ENCODE measurements at regions not wholly inside any gene's neighbourhood (a gene's known extent, or its start where the extent isn't known, plus 50 kb on each side); places are given as distances from the start of the nearest gene placed in this dataset.
"Not testable (repeated sequence)": the region's sequence is repeated elsewhere in the genome, so short reads cannot be mapped to it uniquely, and the experiment has no call there.

- DNase-seq: no peak
Measured at GRCh38 chr10:2047679-2048078, 310.4 kb upstream of the ADARB2 start.

GRCh38 chr10:2043379-2043778, 306.1 kb upstream of the ADARB2 start:
- DNase-seq: no peak

- no peak for DNase-seq
Measured at GRCh38 chr10:2038036-2038435, 300.7 kb upstream of the ADARB2 start.

- no peak for DNase-seq
Measured at GRCh38 chr10:2037246-2037645, 299.9 kb upstream of the ADARB2 start.

GRCh38 chr10:2036209-2036608, 298.9 kb upstream of the ADARB2 start:
- no peak for DNase-seq

- DNase-seq: no peak
Measured at GRCh38 chr10:2030046-2030445, 292.7 kb upstream of the ADARB2 start.

- DNase-seq: no peak
Measured at GRCh38 chr10:2026936-2027335, 289.6 kb upstream of the ADARB2 start.

- DNase-seq: not testable (repeated sequence)
Measured at GRCh38 chr10:2024750-2025149, 287.4 kb upstream of the ADARB2 start.

- DNase-seq: no peak
Measured at GRCh38 chr10:2023687-2024086, 286.4 kb upstream of the ADARB2 start.

- no peak for DNase-seq
Measured at GRCh38 chr10:2022401-2022800, 285.1 kb upstream of the ADARB2 start.

- no peak for DNase-seq
Measured at GRCh38 chr10:2020836-2021235, 283.5 kb upstream of the ADARB2 start.

- DNase-seq: no peak
Measured at GRCh38 chr10:2019803-2020202, 282.5 kb upstream of the ADARB2 start.

- DNase-seq: no peak
Measured at GRCh38 chr10:2019281-2019680, 282.0 kb upstream of the ADARB2 start.

GRCh38 chr10:2014541-2014940, 277.2 kb upstream of the ADARB2 start:
- DNase-seq: no peak

GRCh38 chr10:2012209-2012608, 274.9 kb upstream of the ADARB2 start:
- no peak for DNase-seq

- DNase-seq: no peak
Measured at GRCh38 chr10:2011106-2011716, 273.9 kb upstream of the ADARB2 start.

- no peak for DNase-seq
Measured at GRCh38 chr10:2005546-2005945, 268.2 kb upstream of the ADARB2 start.

- no peak for DNase-seq
Measured at GRCh38 chr10:1992930-1993329, 255.6 kb upstream of the ADARB2 start.

- DNase-seq: no peak
Measured at GRCh38 chr10:1989090-1989489, 251.8 kb upstream of the ADARB2 start.

- DNase-seq: no peak
Measured at GRCh38 chr10:1981976-1982375, 244.7 kb upstream of the ADARB2 start.

GRCh38 chr10:1980459-1980858, 243.1 kb upstream of the ADARB2 start:
- no peak for DNase-seq

- DNase-seq: no peak
Measured at GRCh38 chr10:1978584-1978983, 241.3 kb upstream of the ADARB2 start.

- no peak for DNase-seq
Measured at GRCh38 chr10:1977461-1977860, 240.1 kb upstream of the ADARB2 start.

- no peak for DNase-seq
Measured at GRCh38 chr10:1972406-1972805, 235.1 kb upstream of the ADARB2 start.

- DNase-seq: no peak
Measured at GRCh38 chr10:1968257-1969033, 231.1 kb upstream of the ADARB2 start.
